ENCODE measurements at regions not wholly inside any gene's neighbourhood (a gene's known extent, or its start where the extent isn't known, plus 50 kb on each side); places are given as distances from the start of the nearest gene placed in this dataset.

- no peak for TF ChIP-seq CTCF (IDR thresholded peaks at IDR 0.05 in 2 of 3, conservative IDR thresholded peaks at IDR 0.05 in 1 of 3; ENCODE audit: insufficient read depth in 2 of 3, low read depth in 1 of 3, low read length in 3 of 3)
- no peak for TF ChIP-seq ZBTB26 (CRISPR knock-in tag; IDR thresholded peaks at IDR 0.05)
- TF ChIP-seq MXI1 (IDR thresholded peaks at IDR 0.05; ENCODE audit: low read depth, low read length) = no peak
- TF ChIP-seq LARP7 (IDR thresholded peaks at IDR 0.05) = no peak
- no peak for TF ChIP-seq THRA (IDR thresholded peaks at IDR 0.05)
These were observed 91.6 kb downstream of the RHOB start for GRCh38 chr2:20538308-20539132.
